A549 (cell line): ENCODE measurements at regions not wholly inside any gene's neighbourhood (a gene's known extent, or its start where the extent isn't known, plus 50 kb on each side); places are given as distances from the start of the nearest gene placed in this dataset.

Experiments
- ATAC-seq, 2 experiments: fragments of 200-7000 bp in 1 of 2; fragments of >200 bp in 1 of 2; cut with Nextera tagmentation in 1 of 2; cut with Tn5 transposase in 1 of 2; 3 replicates each; pipeline versions ENCODE4 v1.8.0 to v1.9.1; 2018 to 2020; ENCODE audit warnings: mild to moderate bottlenecking in 1 of 2, moderate library complexity in 1 of 2
- CTCF ChIA-PET: fragments of 300-600 bp; sonication (Branson Sonifier 250); formaldehyde crosslinking; extraction: SDS; loops from one replicate; lab custom pipeline; 2021; ENCODE audit warnings: antibody characterized with exemption, inconsistent platforms; lab: Yijun Ruan, JAX
- POLR2A ChIA-PET: fragments of 350-600 bp; formaldehyde crosslinking; extraction: SDS; loops from one replicate; lab custom pipeline; 2021; ENCODE audit warnings: antibody characterized with exemption, inconsistent platforms; lab: Yijun Ruan, JAX
- DNase-seq, 2 experiments: peaks; one replicate each; pipeline versions ENCODE4 v3.0.0 to v3.0.0-alpha.2; 2011 to 2016; ENCODE audit warnings: low read depth in 1 of 2, low spot score in 1 of 2
- FAIRE-seq: peaks from 2 replicates; lab custom pipeline; 2011; peaks lifted over from hg19 to GRCh38; lab: Jason Lieb, UNC
- H3K27ac ChIP-seq, 2 experiments: fragments of >200 bp; sonication (Bioruptor Twin); formaldehyde crosslinking; 3 replicates each; pipeline ENCODE4 v1.5.1; 2016 to 2017
- H3K4me1 ChIP-seq: fragments of >200 bp; sonication (Bioruptor Twin); formaldehyde crosslinking; 3 replicates; pipeline ENCODE4 v1.6.1; 2016
- H3K4me2 ChIP-seq: fragments of >200 bp; sonication (Bioruptor Twin); formaldehyde crosslinking; 3 replicates; pipeline ENCODE4 v1.6.1; 2016
- H3K4me3 ChIP-seq: fragments of >200 bp; sonication (Bioruptor Twin); formaldehyde crosslinking; 3 replicates; pipeline ENCODE4 v1.5.1; 2016
- H3K9me3 ChIP-seq: fragments of >200 bp; sonication (Bioruptor Twin); formaldehyde crosslinking; 3 replicates; pipeline ENCODE4 v1.6.1; 2016
- ATOH8 ChIP-seq: fragments of 250-450 bp; sonication (Bioruptor Pico); IDR thresholded peaks from 2 replicates; pipeline ENCODE4 v1.5.0; 2020; ENCODE audit warnings: low read depth, mild to moderate bottlenecking, moderate library complexity
- CHD4 ChIP-seq: fragments of 200-600 bp; sonication (generic); IDR thresholded peaks from 2 replicates; pipeline ENCODE4 v1.6.1; 2016; ENCODE audit warnings: antibody characterized with exemption, mild to moderate bottlenecking, borderline replicate concordance
- EP300 ChIP-seq, 2 experiments: fragments of >200 bp; sonication (Bioruptor Twin); formaldehyde crosslinking; IDR thresholded peaks; 2 replicates in 1 of 2; 3 replicates in 1 of 2; pipeline ENCODE4 v1.6.1; 2016 to 2017
- FOSB ChIP-seq: fragments of 250-450 bp; sonication (Bioruptor Pico); IDR thresholded peaks from 2 replicates; pipeline ENCODE4 v1.5.0; 2020; ENCODE audit warnings: mild to moderate bottlenecking, moderate library complexity
- FOXS1 ChIP-seq: fragments of 250-450 bp; sonication (Bioruptor Pico); IDR thresholded peaks from 2 replicates; pipeline ENCODE4 v1.5.0; 2020; ENCODE audit warnings: mild to moderate bottlenecking, moderate library complexity
- GATA3 ChIP-seq: IDR thresholded peaks from 2 replicates; pipeline ENCODE4 v1.6.1; 2012; ENCODE audit warnings: borderline replicate concordance
- HES2 ChIP-seq: fragments of >200 bp; sonication (Bioruptor Twin); formaldehyde crosslinking; IDR thresholded peaks from 2 replicates; pipeline ENCODE4 v1.6.1; 2016
- HMGXB4 ChIP-seq: fragments of 250-450 bp; sonication (Bioruptor Pico); IDR thresholded peaks from 2 replicates; pipeline ENCODE4 v1.5.0; 2021; ENCODE audit warnings: mild to moderate bottlenecking, moderate library complexity, borderline replicate concordance
- HOXB13 ChIP-seq: fragments of 250-450 bp; sonication (Bioruptor Pico); IDR thresholded peaks from 2 replicates; pipeline ENCODE4 v1.5.0; 2020; ENCODE audit warnings: low read depth, mild to moderate bottlenecking, moderate library complexity
- JUN ChIP-seq, 2 experiments: fragments of >200 bp; sonication (Bioruptor Twin); formaldehyde crosslinking; IDR thresholded peaks; 2 replicates in 1 of 2; 3 replicates in 1 of 2; pipeline ENCODE4 v1.6.1; 2016 to 2017
- KDM5A ChIP-seq: fragments of 200-600 bp; sonication (generic); IDR thresholded peaks from 2 replicates; pipeline ENCODE4 v1.6.1; 2016; ENCODE audit warnings: antibody characterized with exemption, mild to moderate bottlenecking
- MAFK ChIP-seq: fragments of 450-650 bp; IDR thresholded peaks from 2 replicates; pipeline ENCODE4 v1.6.1; 2014; ENCODE audit not compliant: partially characterized antibody
- MYC ChIP-seq: IDR thresholded peaks from 2 replicates; pipeline ENCODE4 v1.6.1; 2012; ENCODE audit warnings: mild to moderate bottlenecking, inconsistent platforms, low read length, improper control_type of control experiment, borderline replicate concordance
- PBX3 ChIP-seq: IDR thresholded peaks from 2 replicates; pipeline ENCODE4 v1.6.1; 2012
- PHF8 ChIP-seq: fragments of 200-600 bp; sonication (generic); IDR thresholded peaks from 2 replicates; pipeline ENCODE4 v1.6.1; 2016; ENCODE audit warnings: low read depth, mild to moderate bottlenecking, antibody characterized with exemption, moderate library complexity, borderline replicate concordance
- SREBF2 ChIP-seq: fragments of 450-650 bp; IDR thresholded peaks from 2 replicates; pipeline ENCODE4 v1.6.1; 2014; ENCODE audit warnings: mild to moderate bottlenecking, moderate library complexity
- TFCP2L1 ChIP-seq: fragments of 250-450 bp; sonication (Bioruptor Pico); IDR thresholded peaks from 2 replicates; pipeline ENCODE4 v1.5.0; 2021; ENCODE audit warnings: mild to moderate bottlenecking
- ZFP36 ChIP-seq: fragments of 450-650 bp; IDR thresholded peaks from 2 replicates; pipeline ENCODE4 v1.6.1; 2014; ENCODE audit warnings: borderline replicate concordance; ENCODE audit not compliant: partially characterized antibody
- ZNF302 ChIP-seq: fragments of 250-450 bp; sonication (Bioruptor Pico); IDR thresholded peaks from 2 replicates; pipeline ENCODE4 v1.9.0; 2021; ENCODE audit warnings: inconsistent platforms, mild to moderate bottlenecking, moderate library complexity
- WGBS: methylation state at CpG from one replicate; pipeline ENCODE4 v1.1.6; 2017; ENCODE audit errors: missing lambda C conversion rate; 5-methylcytosine and 5-hydroxymethylcytosine counted together

- no peak for ATAC-seq
- CTCF ChIA-PET, result no interaction called here
- no peaks in the 10 kb centered on the region for H3K9me3 ChIP-seq
- H3K27ac ChIP-seq, result no peak overlapping the region
- FAIRE-seq, result no peak
- no peak overlapping the region for H3K4me3 ChIP-seq
- no peak for DNase-seq
- H3K4me2 ChIP-seq, result no peak overlapping the region
- POLR2A ChIA-PET, result no interaction called here
- H3K4me1 ChIP-seq, result no peaks in the 10 kb centered on the region
- TF ChIP-seq MAFK (peak; percentile 91), HMGXB4 (no peak)
These were observed 910.1 kb downstream of the GALC start for GRCh38 chr14:87082917-87083316.

- POLR2A ChIA-PET, result no interaction called here
- CTCF ChIA-PET, result no interaction called here
- 2% methylated on average over 6 of the region's 6 CpGs for WGBS
These were observed 912.0 kb downstream of the GALC start for GRCh38 chr14:87081004-87081403.

GRCh38 chr14:87080146-87080545 is 912.8 kb downstream of the GALC start:
- WGBS, result 10% methylated on average over 7 of the region's 7 CpGs
- DNase-seq (no peak), FAIRE-seq (no peak), ATAC-seq (no peak)
- POLR2A ChIA-PET, result no interaction called here
- Histone ChIP-seq H3K9me3 (no peaks in the 10 kb centered on the region), H3K27ac (no peak overlapping the region), H3K4me3 (no peak overlapping the region), H3K4me1 (no peaks in the 10 kb centered on the region), H3K4me2 (no peak overlapping the region)
- TF ChIP-seq FOSB (CRISPR knock-in tag), result no peak
- CTCF ChIA-PET, result no interaction called here

More at GRCh38 chr14:87081004-87081403, 912.0 kb downstream of the GALC start:
- no peaks in the 10 kb centered on the region for H3K4me1 ChIP-seq
- no peak overlapping the region for H3K4me2 ChIP-seq
- no peak overlapping the region for H3K4me3 ChIP-seq
- ATAC-seq (no peak), FAIRE-seq (no peak), DNase-seq (no peak)
- no peaks in the 10 kb centered on the region for H3K9me3 ChIP-seq
- TF ChIP-seq HOXB13 (CRISPR knock-in tag) (no peak), GATA3 (no peak), FOSB (CRISPR knock-in tag) (no peak), HES2 (no peak), PHF8 (no peak), KDM5A (no peak), MAFK (no peak), SREBF2 (no peak), PBX3 (no peak), MYC (no peak), JUN (IDR thresholded peaks at IDR 0.05) (no peak), TFCP2L1 (no peak), ZFP36 (no peak)
- no peak overlapping the region for H3K27ac ChIP-seq

GRCh38 chr14:87079416-87079815 is 913.6 kb downstream of the GALC start:
- WGBS, result 1% methylated on average over 6 of the region's 6 CpGs
- Histone ChIP-seq H3K4me2 (no peak overlapping the region), H3K4me1 (no peaks in the 10 kb centered on the region), H3K9me3 (no peaks in the 10 kb centered on the region), H3K27ac (no peak overlapping the region), H3K4me3 (no peak overlapping the region)
- DNase-seq (no peak), FAIRE-seq (no peak), ATAC-seq (no peak)
- ChIA-PET CTCF (no interaction called here), POLR2A (no interaction called here)
- TF ChIP-seq PHF8, result no peak
- no peak for TF ChIP-seq ZFP36
- no peak for TF ChIP-seq ZNF302 (CRISPR knock-in tag)
- no peak for TF ChIP-seq FOXS1 (CRISPR knock-in tag)
- TF ChIP-seq KDM5A, result no peak
- TF ChIP-seq EP300 (IDR thresholded peaks at IDR 0.05), result no peak
- TF ChIP-seq CHD4, result no peak
- TF ChIP-seq ATOH8, result no peak
